Urinary bladder (tissue), 3 donors: ENCODE measurements at regions not wholly inside any gene's neighbourhood (a gene's known extent, or its start where the extent isn't known, plus 50 kb on each side); places are given as distances from the start of the nearest gene placed in this dataset.

Source experiments
- DNase-seq: peaks from one replicate; pipeline ENCODE4 v3.0.0-alpha.2; 2015; ENCODE audit errors: extremely low spot score
- H3K27ac ChIP-seq: one replicate; pipeline ENCODE4 v1.5.1; 2013; ENCODE audit warnings: low read depth, mild to moderate bottlenecking, moderate library complexity
- H3K36me3 ChIP-seq: one replicate; pipeline ENCODE4 v1.6.1; 2013; ENCODE audit warnings: mild to moderate bottlenecking, moderate library complexity; ENCODE audit not compliant: insufficient read depth
- H3K4me1 ChIP-seq: one replicate; pipeline ENCODE4 v1.6.1; 2013; ENCODE audit warnings: mild to moderate bottlenecking, moderate library complexity; ENCODE audit not compliant: insufficient read depth
- H3K4me3 ChIP-seq: one replicate; pipeline ENCODE4 v1.5.1; 2013; ENCODE audit warnings: low read depth, low read length
- WGBS: extraction: QIAGEN DNeasy Blood & Tissue Kit; methylation state at CpG from one replicate; pipeline ENCODE4 v1.1.7; 2013; 5-methylcytosine and 5-hydroxymethylcytosine counted together
- donor health status: healthy with polysubstance abuse.
- donor health status: healthy.

- no peaks in the 10 kb centered on the region for H3K36me3 ChIP-seq
- no peak overlapping the region for H3K27ac ChIP-seq
- no peaks in the 10 kb centered on the region for H3K4me1 ChIP-seq
- 65% methylated on average over 15 of the region's 15 CpGs for WGBS
- no peak overlapping the region for H3K4me3 ChIP-seq
- DNase-seq: peak; percentile 18
These were observed 148.7 kb downstream of the DICER1 start for GRCh38 chr14:95008445-95009217.

GRCh38 chr14:95007921-95008320 lies 149.4 kb downstream of the DICER1 start:
- DNase-seq: no peak

GRCh38 chr14:95006479-95006878 lies 150.8 kb downstream of the DICER1 start:
- no peak overlapping the region for H3K27ac ChIP-seq
- DNase-seq: no peak
- 87% methylated on average over 4 of the region's 4 CpGs for WGBS

More at GRCh38 chr14:95007921-95008320, 149.4 kb downstream of the DICER1 start:
- 69% methylated on average over 7 of the region's 7 CpGs for WGBS
- no peak overlapping the region for H3K27ac ChIP-seq
- no peaks in the 10 kb centered on the region for H3K4me1 ChIP-seq
- no peaks in the 10 kb centered on the region for H3K36me3 ChIP-seq
- H3K4me3 ChIP-seq: no peak overlapping the region

GRCh38 chr14:95006051-95006450 lies 151.3 kb downstream of the DICER1 start:
- Histone ChIP-seq H3K36me3 (no peaks in the 10 kb centered on the region), H3K27ac (no peak overlapping the region), H3K4me3 (no peak overlapping the region), H3K4me1 (no peaks in the 10 kb centered on the region)
- no peak for DNase-seq
- WGBS: 98% methylated on average over 3 of the region's 3 CpGs

More at GRCh38 chr14:95006479-95006878, 150.8 kb downstream of the DICER1 start:
- no peaks in the 10 kb centered on the region for H3K4me1 ChIP-seq
- H3K36me3 ChIP-seq: no peaks in the 10 kb centered on the region
- H3K4me3 ChIP-seq: no peak overlapping the region

- H3K36me3 ChIP-seq: no peaks in the 10 kb centered on the region
- DNase-seq: no peak
- H3K27ac ChIP-seq: no peak overlapping the region
- 62% methylated on average over 11 of the region's 11 CpGs for WGBS
- H3K4me3 ChIP-seq: no peak overlapping the region
- no peaks in the 10 kb centered on the region for H3K4me1 ChIP-seq
These were observed 154.0 kb downstream of the DICER1 start for GRCh38 chr14:95003099-95003960.

- H3K27ac ChIP-seq: no peak overlapping the region
- no peak for DNase-seq
- 40% methylated on average over 10 of the region's 10 CpGs for WGBS
- H3K4me3 ChIP-seq: no peak overlapping the region
- no peaks in the 10 kb centered on the region for H3K36me3 ChIP-seq
- no peaks in the 10 kb centered on the region for H3K4me1 ChIP-seq
These were observed 158.6 kb downstream of the DICER1 start for GRCh38 chr14:94998685-94999084.

GRCh38 chr14:94998110-94998509 lies 159.2 kb downstream of the DICER1 start:
- no peaks in the 10 kb centered on the region for H3K36me3 ChIP-seq
- no peak overlapping the region for H3K4me3 ChIP-seq
- H3K4me1 ChIP-seq: no peaks in the 10 kb centered on the region
- 81% methylated on average over 2 of the region's 2 CpGs for WGBS
- DNase-seq: no peak
- no peak overlapping the region for H3K27ac ChIP-seq

GRCh38 chr14:94995551-94995950 lies 161.8 kb downstream of the DICER1 start:
- Histone ChIP-seq H3K36me3 (no peaks in the 10 kb centered on the region), H3K4me1 (no peaks in the 10 kb centered on the region), H3K27ac (no peak overlapping the region), H3K4me3 (no peak overlapping the region)
- WGBS: 88% methylated on average over 10 of the region's 10 CpGs
- DNase-seq: no peak

GRCh38 chr14:94994245-94994644 lies 163.1 kb downstream of the DICER1 start:
- no peak for DNase-seq
- WGBS: 93% methylated on average over 1 of the region's 1 CpG

GRCh38 chr14:94992046-94992445 lies 165.3 kb downstream of the DICER1 start:
- Histone ChIP-seq H3K4me1 (no peaks in the 10 kb centered on the region), H3K36me3 (no peaks in the 10 kb centered on the region), H3K27ac (no peak overlapping the region), H3K4me3 (no peak overlapping the region)
- no peak for DNase-seq

More at GRCh38 chr14:94994245-94994644, 163.1 kb downstream of the DICER1 start:
- H3K27ac ChIP-seq: no peak overlapping the region
- no peaks in the 10 kb centered on the region for H3K4me1 ChIP-seq
- H3K36me3 ChIP-seq: no peaks in the 10 kb centered on the region
- H3K4me3 ChIP-seq: no peak overlapping the region

- Histone ChIP-seq H3K27ac (no peak overlapping the region), H3K4me1 (no peaks in the 10 kb centered on the region), H3K36me3 (no peaks in the 10 kb centered on the region), H3K4me3 (no peak overlapping the region)
- no peak for DNase-seq
- 51% methylated on average over 3 of the region's 3 CpGs for WGBS
These were observed 167.4 kb downstream of the DICER1 start for GRCh38 chr14:94989946-94990345.

- H3K4me1 ChIP-seq: no peaks in the 10 kb centered on the region
- DNase-seq: no peak
- no peaks in the 10 kb centered on the region for H3K36me3 ChIP-seq
- no peak overlapping the region for H3K4me3 ChIP-seq
- no peak overlapping the region for H3K27ac ChIP-seq
- WGBS: 83% methylated on average over 4 of the region's 4 CpGs
These were observed 167.9 kb downstream of the DICER1 start for GRCh38 chr14:94989417-94989816.

- DNase-seq: no peak
- H3K4me1 ChIP-seq: no peaks in the 10 kb centered on the region
- WGBS: 97% methylated on average over 2 of the region's 2 CpGs
- no peaks in the 10 kb centered on the region for H3K36me3 ChIP-seq
- H3K27ac ChIP-seq: no peak overlapping the region
- no peak overlapping the region for H3K4me3 ChIP-seq
These were observed 169.9 kb downstream of the DICER1 start for GRCh38 chr14:94987409-94987808.

GRCh38 chr14:94979891-94980290 lies 177.4 kb downstream of the DICER1 start:
- no peak for DNase-seq
- Histone ChIP-seq H3K4me3 (no peak overlapping the region), H3K4me1 (no peaks in the 10 kb centered on the region), H3K36me3 (no peaks in the 10 kb centered on the region), H3K27ac (no peak overlapping the region)
- WGBS: 47% methylated on average over 3 of the region's 3 CpGs
